Parathyroid adenoma (tissue), 2 donors: ENCODE measurements at regions not wholly inside any gene's neighbourhood (a gene's known extent, or its start where the extent isn't known, plus 50 kb on each side); places are given as distances from the start of the nearest gene placed in this dataset.

Experiments
- H2AFZ ChIP-seq: fragments of 300-600 bp; sonication (generic); one replicate; pipeline ENCODE4 v1.7.0; 2017; ENCODE audit warnings: antibody characterized with exemption, mild to moderate bottlenecking
- H3K27ac ChIP-seq: fragments of 300-600 bp; sonication (generic); one replicate; pipeline ENCODE4 v1.7.0; 2017
- H3K27me3 ChIP-seq: fragments of 300-600 bp; sonication (generic); one replicate; pipeline ENCODE4 v1.7.0; 2017; ENCODE audit warnings: low read length; ENCODE audit not compliant: control insufficient read depth, insufficient read depth
- H3K36me3 ChIP-seq: fragments of 300-600 bp; sonication (generic); one replicate; pipeline ENCODE4 v1.7.0; 2017; ENCODE audit warnings: low read length; ENCODE audit not compliant: control insufficient read depth, insufficient read depth
- H3K4me1 ChIP-seq: fragments of 300-600 bp; sonication (generic); one replicate; pipeline ENCODE4 v1.7.0; 2017; ENCODE audit warnings: control low read depth
- H3K4me2 ChIP-seq: fragments of 300-600 bp; sonication (generic); one replicate; pipeline ENCODE4 v1.7.0; 2017; ENCODE audit warnings: low read length
- H3K4me3 ChIP-seq: fragments of 300-600 bp; sonication (generic); one replicate; pipeline ENCODE4 v1.7.0; 2017; ENCODE audit warnings: low read depth, low read length
- H3K79me2 ChIP-seq: fragments of 300-600 bp; sonication (generic); one replicate; pipeline ENCODE4 v1.7.0; 2017; ENCODE audit warnings: control low read depth
- H3K9ac ChIP-seq: fragments of 300-600 bp; sonication (generic); one replicate; pipeline ENCODE4 v1.7.0; 2017; ENCODE audit warnings: mild to moderate bottlenecking
- H3K9me3 ChIP-seq: fragments of 300-600 bp; sonication (generic); one replicate; pipeline ENCODE4 v1.7.0; 2017; ENCODE audit warnings: low read length; ENCODE audit not compliant: control insufficient read depth
- TF ChIP-seq, protein P1 (sequence below): fragments of 300-600 bp; sonication (generic); IDR thresholded peaks from one replicate; pipeline ENCODE4 v1.7.0; 2017; ENCODE audit warnings: antibody characterized with exemption, mild to moderate bottlenecking
- donor health status: primary hyperparathyroidism.

DNA sequence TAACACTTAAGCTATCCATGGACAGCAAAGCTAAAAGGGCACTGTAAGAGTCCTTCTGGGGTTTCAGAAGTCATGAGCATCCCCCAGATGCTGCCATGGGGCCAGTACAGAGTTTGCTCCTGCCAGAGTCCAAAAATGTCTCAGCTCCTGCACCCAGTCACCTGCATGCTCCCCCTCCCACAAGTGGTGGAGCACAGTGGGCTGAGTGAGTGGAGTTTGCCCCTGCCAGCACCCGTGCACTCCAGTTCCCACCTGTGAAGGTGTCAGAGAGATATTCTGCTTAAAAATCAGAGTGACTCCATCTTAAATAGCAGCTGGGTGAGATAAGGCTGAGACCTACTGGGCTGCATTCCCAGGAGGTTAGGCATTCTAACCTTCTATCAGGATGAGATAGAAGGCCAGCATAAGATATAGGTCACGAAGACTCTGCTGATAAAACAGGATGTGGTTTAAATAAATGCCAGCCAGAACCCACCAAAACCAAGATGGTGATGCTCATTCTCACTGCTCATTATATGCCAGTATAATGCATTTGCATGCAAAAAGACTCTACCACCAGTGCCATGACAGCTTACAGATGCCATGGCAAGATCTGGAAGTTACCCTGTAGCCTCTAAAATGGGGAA is 140.1 kb upstream of the ZNF92 start:
- TF ChIP-seq, protein P1, sequence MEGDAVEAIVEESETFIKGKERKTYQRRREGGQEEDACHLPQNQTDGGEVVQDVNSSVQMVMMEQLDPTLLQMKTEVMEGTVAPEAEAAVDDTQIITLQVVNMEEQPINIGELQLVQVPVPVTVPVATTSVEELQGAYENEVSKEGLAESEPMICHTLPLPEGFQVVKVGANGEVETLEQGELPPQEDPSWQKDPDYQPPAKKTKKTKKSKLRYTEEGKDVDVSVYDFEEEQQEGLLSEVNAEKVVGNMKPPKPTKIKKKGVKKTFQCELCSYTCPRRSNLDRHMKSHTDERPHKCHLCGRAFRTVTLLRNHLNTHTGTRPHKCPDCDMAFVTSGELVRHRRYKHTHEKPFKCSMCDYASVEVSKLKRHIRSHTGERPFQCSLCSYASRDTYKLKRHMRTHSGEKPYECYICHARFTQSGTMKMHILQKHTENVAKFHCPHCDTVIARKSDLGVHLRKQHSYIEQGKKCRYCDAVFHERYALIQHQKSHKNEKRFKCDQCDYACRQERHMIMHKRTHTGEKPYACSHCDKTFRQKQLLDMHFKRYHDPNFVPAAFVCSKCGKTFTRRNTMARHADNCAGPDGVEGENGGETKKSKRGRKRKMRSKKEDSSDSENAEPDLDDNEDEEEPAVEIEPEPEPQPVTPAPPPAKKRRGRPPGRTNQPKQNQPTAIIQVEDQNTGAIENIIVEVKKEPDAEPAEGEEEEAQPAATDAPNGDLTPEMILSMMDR = no peak
- H3K4me2 ChIP-seq = no peak overlapping the region
- no peak overlapping the region for H3K4me3 ChIP-seq
- H3K9ac ChIP-seq = no peak overlapping the region
- no peaks in the 10 kb centered on the region for H3K27me3 ChIP-seq
- H3K79me2 ChIP-seq = no peaks in the 10 kb centered on the region
- H3K9me3 ChIP-seq = no peaks in the 10 kb centered on the region
- no peak overlapping the region for H3K27ac ChIP-seq
- no peak overlapping the region for H2AFZ ChIP-seq
- H3K36me3 ChIP-seq = no peaks in the 10 kb centered on the region
- H3K4me1 ChIP-seq = no peaks in the 10 kb centered on the region

DNA sequence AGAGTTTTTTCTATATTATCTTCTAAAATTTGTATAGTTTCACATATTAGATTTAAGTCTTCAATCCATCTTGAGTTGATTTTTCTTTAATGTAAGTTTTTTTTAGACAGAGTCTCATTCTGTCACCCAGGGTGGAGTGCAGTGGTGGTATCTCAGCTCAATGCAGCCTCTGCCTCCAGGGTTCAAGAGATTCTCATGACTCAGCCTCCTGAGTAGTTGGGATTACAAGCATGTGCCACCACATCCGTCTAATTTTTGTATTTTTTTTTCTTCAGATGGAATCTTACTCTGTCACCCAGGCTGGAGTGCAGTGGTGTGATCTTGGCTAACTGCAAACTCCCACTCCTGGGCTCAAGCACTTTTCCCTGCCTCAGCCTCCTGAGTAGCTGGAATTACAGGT is 143.4 kb upstream of the ZNF92 start:
- H3K4me3 ChIP-seq = no peak overlapping the region
- no peaks in the 10 kb centered on the region for H3K27me3 ChIP-seq
- H3K27ac ChIP-seq = no peak overlapping the region
- H3K4me2 ChIP-seq = no peak overlapping the region
- no peaks in the 10 kb centered on the region for H3K4me1 ChIP-seq
- no peak overlapping the region for H3K9ac ChIP-seq
- TF ChIP-seq, protein P1 = no peak
- H3K79me2 ChIP-seq = no peaks in the 10 kb centered on the region
- H3K9me3 ChIP-seq = no peaks in the 10 kb centered on the region
- no peak overlapping the region for H2AFZ ChIP-seq
- no peaks in the 10 kb centered on the region for H3K36me3 ChIP-seq

DNA sequence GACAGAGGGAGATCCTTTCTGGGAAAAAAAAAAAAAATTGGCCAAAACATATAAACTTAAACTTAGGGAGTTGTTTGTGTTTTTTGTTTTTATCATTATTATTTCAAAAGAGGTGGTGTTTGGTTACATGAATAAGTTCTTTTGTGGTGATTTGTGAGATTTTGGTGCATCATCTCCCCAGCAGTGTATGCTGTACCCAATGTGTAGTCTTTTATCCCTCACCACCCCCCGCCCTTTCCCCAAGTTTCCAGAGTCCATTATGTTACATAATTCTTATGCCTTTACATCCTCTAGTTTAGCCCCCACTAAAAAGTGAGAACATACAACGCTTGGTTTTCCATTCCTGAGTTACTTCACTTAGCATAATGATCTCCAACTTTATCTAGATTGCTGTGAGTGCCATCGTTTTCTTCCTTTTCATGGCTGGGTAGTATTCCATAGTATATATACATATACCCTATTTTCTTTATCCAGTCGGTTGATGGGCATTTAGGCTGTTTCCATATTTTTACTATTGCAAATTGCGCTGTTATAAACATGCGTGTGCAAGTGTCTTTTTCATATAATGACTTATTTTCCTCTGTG is 148.1 kb upstream of the ZNF92 start:
- Histone ChIP-seq H3K27ac (no peak overlapping the region), H3K4me3 (no peak overlapping the region), H3K36me3 (no peaks in the 10 kb centered on the region), H3K4me1 (no peaks in the 10 kb centered on the region), H3K79me2 (no peaks in the 10 kb centered on the region), H3K27me3 (no peaks in the 10 kb centered on the region), H2AFZ (no peak overlapping the region), H3K4me2 (no peak overlapping the region), H3K9me3 (no peaks in the 10 kb centered on the region), H3K9ac (no peak overlapping the region)
- TF ChIP-seq, protein P1 = no peak

DNA sequence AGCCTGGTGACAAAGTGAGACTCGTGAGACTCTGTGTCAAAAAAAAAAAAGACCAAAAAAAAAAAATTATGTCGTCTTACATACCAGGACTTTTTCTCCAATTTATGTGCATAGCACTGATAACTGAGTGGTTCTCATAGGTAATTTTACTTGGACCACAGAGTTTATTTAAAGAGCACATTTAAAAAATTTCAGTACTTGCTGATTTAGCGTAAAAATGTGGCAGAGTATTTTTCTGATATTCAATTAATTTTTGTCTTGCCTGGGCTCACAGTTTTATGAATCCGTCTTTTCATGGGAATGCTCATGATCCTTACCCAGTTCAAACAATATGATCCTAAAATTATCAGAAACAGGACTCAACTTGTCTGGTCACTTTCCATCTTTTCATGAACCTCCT is 151.0 kb upstream of the ZNF92 start:
- Histone ChIP-seq H2AFZ (no peak overlapping the region), H3K27me3 (no peaks in the 10 kb centered on the region), H3K4me1 (no peaks in the 10 kb centered on the region), H3K79me2 (no peaks in the 10 kb centered on the region), H3K4me2 (no peak overlapping the region), H3K4me3 (no peak overlapping the region), H3K9me3 (no peaks in the 10 kb centered on the region), H3K27ac (no peak overlapping the region), H3K9ac (no peak overlapping the region), H3K36me3 (no peaks in the 10 kb centered on the region)
- TF ChIP-seq, protein P1 = no peak

DNA sequence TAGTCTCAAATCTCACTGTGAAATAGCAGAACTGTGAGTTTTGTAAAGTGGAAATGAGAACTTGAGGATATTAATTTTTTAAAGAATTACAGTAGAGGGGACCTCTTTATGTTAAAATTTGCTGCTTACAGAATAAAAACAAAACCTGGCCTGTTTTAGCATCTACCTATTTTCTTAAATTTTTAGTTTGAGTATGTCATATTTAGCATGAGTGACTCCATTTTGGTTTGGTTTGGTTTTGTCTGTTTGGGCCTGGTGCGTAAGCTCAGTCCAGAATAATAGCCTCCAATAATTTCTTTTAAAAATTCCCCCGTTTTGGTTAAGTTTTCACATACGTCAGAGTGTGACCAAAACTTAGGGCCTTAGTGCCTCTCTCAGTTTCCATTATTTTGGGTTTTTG is 152.0 kb upstream of the ZNF92 start:
- no peak overlapping the region for H3K27ac ChIP-seq
- TF ChIP-seq, protein P1 = no peak
- H3K9me3 ChIP-seq = no peaks in the 10 kb centered on the region
- H3K9ac ChIP-seq = no peak overlapping the region
- H3K4me3 ChIP-seq = no peak overlapping the region
- no peaks in the 10 kb centered on the region for H3K4me1 ChIP-seq
- H3K79me2 ChIP-seq = no peaks in the 10 kb centered on the region
- no peak overlapping the region for H3K4me2 ChIP-seq
- no peaks in the 10 kb centered on the region for H3K27me3 ChIP-seq
- no peaks in the 10 kb centered on the region for H3K36me3 ChIP-seq
- H2AFZ ChIP-seq = no peak overlapping the region
